Esophagus squamous epithelium (tissue), 4 donors: ENCODE measurements at regions not wholly inside any gene's neighbourhood (a gene's known extent, or its start where the extent isn't known, plus 50 kb on each side); places are given as distances from the start of the nearest gene placed in this dataset.

ENCODE experiments used
- POLR2A ChIP-seq, 4 donors: fragments of 450-650 bp; IDR thresholded peaks; one replicate each; pipeline ENCODE4 v1.6.1; 2017; ENCODE audit warnings: antibody characterized with exemption in 4 of 4, mild to moderate bottlenecking in 4 of 4, moderate library complexity in 3 of 4
- TF ChIP-seq, protein P1 (sequence below), 6 experiments: fragments of 450-650 bp in 4 of 6; fragments of 200-600 bp in 2 of 6; sonication (generic) in 2 of 6; IDR thresholded peaks; one replicate each; pipeline ENCODE4 v1.5.1; 2016 to 2019; ENCODE audit warnings: antibody characterized with exemption in 6 of 6, mild to moderate bottlenecking in 4 of 6, moderate library complexity in 4 of 6

DNA sequence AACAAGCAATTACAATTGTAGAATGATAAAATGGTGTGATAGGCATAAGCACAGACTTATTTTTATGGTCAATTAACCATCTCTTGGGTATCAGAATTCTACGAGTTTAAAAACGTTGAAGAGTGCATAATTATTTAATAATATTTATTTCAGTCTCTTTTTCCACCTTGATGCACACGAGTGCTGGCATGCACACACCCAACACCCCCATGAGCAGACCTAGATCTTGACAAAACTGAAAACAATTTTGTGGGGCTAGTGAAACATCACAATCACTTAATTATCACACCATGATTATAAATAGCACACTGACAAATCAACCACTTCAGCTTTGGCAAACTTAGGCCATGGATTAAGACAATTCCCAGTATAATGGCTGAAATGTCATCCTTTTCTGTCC lies 61.0 kb upstream of the RFC3 start:
- TF ChIP-seq, protein P1, sequence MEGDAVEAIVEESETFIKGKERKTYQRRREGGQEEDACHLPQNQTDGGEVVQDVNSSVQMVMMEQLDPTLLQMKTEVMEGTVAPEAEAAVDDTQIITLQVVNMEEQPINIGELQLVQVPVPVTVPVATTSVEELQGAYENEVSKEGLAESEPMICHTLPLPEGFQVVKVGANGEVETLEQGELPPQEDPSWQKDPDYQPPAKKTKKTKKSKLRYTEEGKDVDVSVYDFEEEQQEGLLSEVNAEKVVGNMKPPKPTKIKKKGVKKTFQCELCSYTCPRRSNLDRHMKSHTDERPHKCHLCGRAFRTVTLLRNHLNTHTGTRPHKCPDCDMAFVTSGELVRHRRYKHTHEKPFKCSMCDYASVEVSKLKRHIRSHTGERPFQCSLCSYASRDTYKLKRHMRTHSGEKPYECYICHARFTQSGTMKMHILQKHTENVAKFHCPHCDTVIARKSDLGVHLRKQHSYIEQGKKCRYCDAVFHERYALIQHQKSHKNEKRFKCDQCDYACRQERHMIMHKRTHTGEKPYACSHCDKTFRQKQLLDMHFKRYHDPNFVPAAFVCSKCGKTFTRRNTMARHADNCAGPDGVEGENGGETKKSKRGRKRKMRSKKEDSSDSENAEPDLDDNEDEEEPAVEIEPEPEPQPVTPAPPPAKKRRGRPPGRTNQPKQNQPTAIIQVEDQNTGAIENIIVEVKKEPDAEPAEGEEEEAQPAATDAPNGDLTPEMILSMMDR (IDR thresholded peaks at IDR 0.05), result no peak
- no peak for TF ChIP-seq POLR2A (IDR thresholded peaks at IDR 0.05)
